Skeletal muscle tissue (tissue), 3 donors: ENCODE measurements at regions not wholly inside any gene's neighbourhood (a gene's known extent, or its start where the extent isn't known, plus 50 kb on each side); places are given as distances from the start of the nearest gene placed in this dataset.

ENCODE experiments used
- H3K27ac ChIP-seq: one replicate; pipeline ENCODE4 v1.7.0; 2013; ENCODE audit warnings: mild to moderate bottlenecking, low read depth, low read length, inconsistent platforms
- H3K27me3 ChIP-seq, 3 donors: one replicate each; pipeline ENCODE4 v1.7.0; 2013; ENCODE audit warnings: low read length in 3 of 3; ENCODE audit not compliant: control insufficient read depth in 3 of 3, insufficient read depth in 3 of 3
- H3K36me3 ChIP-seq, 3 donors: one replicate each; pipeline ENCODE4 v1.7.0; 2013; ENCODE audit warnings: low read length in 3 of 3; ENCODE audit not compliant: control insufficient read depth in 3 of 3, insufficient read depth in 3 of 3
- H3K4me1 ChIP-seq, 3 donors: one replicate each; pipeline ENCODE4 v1.7.0; 2013; ENCODE audit warnings: low read length in 3 of 3, mild to moderate bottlenecking in 3 of 3; ENCODE audit not compliant: control insufficient read depth in 3 of 3, insufficient read depth in 3 of 3
- H3K4me3 ChIP-seq, 3 donors: one replicate each; pipeline ENCODE4 v1.7.0; 2013; ENCODE audit warnings: low read length in 3 of 3
- H3K9ac ChIP-seq, 3 donors: one replicate each; pipeline ENCODE4 v1.7.0; 2013; ENCODE audit warnings: low read length in 3 of 3, mild to moderate bottlenecking in 3 of 3, moderate library complexity in 2 of 3, low read depth in 1 of 3
- H3K9me3 ChIP-seq, 3 donors: one replicate each; pipeline ENCODE4 v1.7.0; 2013; ENCODE audit warnings: low read length in 3 of 3; ENCODE audit not compliant: control insufficient read depth in 3 of 3
- donor health status: Osteomylitis.

GRCh38 chr6:40916845-40917244, 122.2 kb downstream of the UNC5CL start:
- H3K4me3 ChIP-seq, result no peak overlapping the region
- H3K4me1 ChIP-seq, result peaks cover 0 to 8% (median 5%) of the 10 kb centered on the region in 3 donors
- H3K27me3 ChIP-seq, result no peaks in the 10 kb centered on the region
- H3K9me3 ChIP-seq, result no peaks in the 10 kb centered on the region
- no peaks in the 10 kb centered on the region for H3K36me3 ChIP-seq
- no peak overlapping the region for H3K27ac ChIP-seq
- H3K9ac ChIP-seq, result no peak overlapping the region

GRCh38 chr6:40915165-40915564, 123.9 kb downstream of the UNC5CL start:
- no peaks in the 10 kb centered on the region for H3K27me3 ChIP-seq
- H3K27ac ChIP-seq, result no peak overlapping the region
- no peaks in the 10 kb centered on the region for H3K36me3 ChIP-seq
- H3K9me3 ChIP-seq, result no peaks in the 10 kb centered on the region
- H3K4me3 ChIP-seq, result no peak overlapping the region
- H3K9ac ChIP-seq, result no peak overlapping the region
- peaks cover 0 to 8% (median 5%) of the 10 kb centered on the region in 3 donors for H3K4me1 ChIP-seq

- Histone ChIP-seq H3K36me3 (no peaks in the 10 kb centered on the region), H3K27me3 (no peaks in the 10 kb centered on the region), H3K27ac (no peak overlapping the region), H3K9me3 (no peaks in the 10 kb centered on the region), H3K4me1 (peaks cover 0 to 8% (median 5%) of the 10 kb centered on the region in 3 donors), H3K9ac (no peak overlapping the region), H3K4me3 (no peak overlapping the region)
Observed at GRCh38 chr6:40914005-40914404, 125.0 kb downstream of the UNC5CL start.

- no peak overlapping the region for H3K27ac ChIP-seq
- peaks cover 3 to 11% (median 9%) of the 10 kb centered on the region in 3 donors for H3K4me1 ChIP-seq
Observed at GRCh38 chr6:40912158-40912946, 126.7 kb downstream of the UNC5CL start.

GRCh38 chr6:40910260-40910893, 128.6 kb downstream of the UNC5CL start:
- Histone ChIP-seq H3K4me1 (peaks cover 7 to 17% (median 15%) of the 10 kb centered on the region in 3 donors), H3K27ac (no peak overlapping the region), H3K4me3 (no peak overlapping the region), H3K9me3 (no peaks in the 10 kb centered on the region), H3K36me3 (no peaks in the 10 kb centered on the region), H3K27me3 (no peaks in the 10 kb centered on the region), H3K9ac (no peak overlapping the region)

More at GRCh38 chr6:40912158-40912946, 126.7 kb downstream of the UNC5CL start:
- Histone ChIP-seq H3K9me3 (no peaks in the 10 kb centered on the region), H3K9ac (no peak overlapping the region), H3K27me3 (no peaks in the 10 kb centered on the region), H3K4me3 (no peak overlapping the region), H3K36me3 (no peaks in the 10 kb centered on the region)

- H3K4me1 ChIP-seq, result peaks cover 7 to 17% (median 15%) of the 10 kb centered on the region in 3 donors
- no peak overlapping the region for H3K4me3 ChIP-seq
- H3K27me3 ChIP-seq, result no peaks in the 10 kb centered on the region
- H3K27ac ChIP-seq, result no peak overlapping the region
- H3K9me3 ChIP-seq, result no peaks in the 10 kb centered on the region
- no peaks in the 10 kb centered on the region for H3K36me3 ChIP-seq
- no peak overlapping the region for H3K9ac ChIP-seq
Observed at GRCh38 chr6:40909811-40910210, 129.2 kb downstream of the UNC5CL start.

- Histone ChIP-seq H3K9ac (no peak overlapping the region), H3K4me3 (no peak overlapping the region), H3K36me3 (no peaks in the 10 kb centered on the region), H3K4me1 (peaks cover 9 to 24% (median 15%) of the 10 kb centered on the region in 3 donors), H3K27ac (no peak overlapping the region), H3K27me3 (no peaks in the 10 kb centered on the region), H3K9me3 (no peaks in the 10 kb centered on the region)
Observed at GRCh38 chr6:40907198-40907701, 131.8 kb downstream of the UNC5CL start.

GRCh38 chr6:40906759-40907158, 132.3 kb downstream of the UNC5CL start:
- Histone ChIP-seq H3K27me3 (no peaks in the 10 kb centered on the region), H3K27ac (no peak overlapping the region), H3K9me3 (no peaks in the 10 kb centered on the region), H3K9ac (no peak overlapping the region), H3K36me3 (no peaks in the 10 kb centered on the region), H3K4me3 (no peak overlapping the region), H3K4me1 (peaks cover 13 to 25% (median 16%) of the 10 kb centered on the region in 3 donors)

- no peaks in the 10 kb centered on the region for H3K9me3 ChIP-seq
- peaks cover 28 to 41% (median 32%) of the 10 kb centered on the region in 3 donors for H3K4me1 ChIP-seq
- H3K36me3 ChIP-seq, result no peaks in the 10 kb centered on the region
- no peak overlapping the region for H3K27ac ChIP-seq
- H3K27me3 ChIP-seq, result no peaks in the 10 kb centered on the region
- no peak overlapping the region for H3K4me3 ChIP-seq
- H3K9ac ChIP-seq, result no peak overlapping the region
Observed at GRCh38 chr6:40904583-40905194, 134.3 kb downstream of the UNC5CL start.

GRCh38 chr6:40903456-40903855, 135.6 kb downstream of the UNC5CL start:
- H3K36me3 ChIP-seq, result no peaks in the 10 kb centered on the region
- no peaks in the 10 kb centered on the region for H3K9me3 ChIP-seq
- H3K27ac ChIP-seq, result no peak overlapping the region
- H3K9ac ChIP-seq, result no peak overlapping the region
- no peak overlapping the region for H3K4me3 ChIP-seq
- peaks cover 28 to 41% (median 32%) of the 10 kb centered on the region in 3 donors for H3K4me1 ChIP-seq
- H3K27me3 ChIP-seq, result no peaks in the 10 kb centered on the region
